NCI-H2227 (cell line): ENCODE measurements at regions not wholly inside any gene's neighbourhood (a gene's known extent, or its start where the extent isn't known, plus 50 kb on each side); places are given as distances from the start of the nearest gene placed in this dataset.

ENCODE experiments used
- DNase-seq: peaks from one replicate; lab custom pipeline; 2025; ENCODE audit not compliant: unreplicated experiment; lab: John Stamatoyannopoulos, UW

GRCh38 chr4:79034544-79034943 is 95.3 kb upstream of the PAQR3 start:
- no peak for DNase-seq

- DNase-seq, result no peak
Measured at GRCh38 chr4:79030973-79031372, 91.7 kb upstream of the PAQR3 start.

- DNase-seq, result no peak
Measured at GRCh38 chr4:79027656-79028055, 88.4 kb upstream of the PAQR3 start.

GRCh38 chr4:79025170-79025569 is 85.9 kb upstream of the PAQR3 start:
- DNase-seq, result no peak

GRCh38 chr4:79023799-79024770 is 84.8 kb upstream of the PAQR3 start:
- peak; percentile 42 for DNase-seq

GRCh38 chr4:79022529-79022928 is 83.3 kb upstream of the PAQR3 start:
- no peak for DNase-seq

- no peak for DNase-seq
Measured at GRCh38 chr4:79017481-79017880, 78.2 kb upstream of the PAQR3 start.

- DNase-seq, result no peak
Measured at GRCh38 chr4:79016878-79017277, 77.6 kb upstream of the PAQR3 start.

- DNase-seq, result no peak
Measured at GRCh38 chr4:79015411-79015810, 76.2 kb upstream of the PAQR3 start.

- DNase-seq, result no peak
Measured at GRCh38 chr4:79014230-79014629, 75.0 kb upstream of the PAQR3 start.

- no peak for DNase-seq
Measured at GRCh38 chr4:79013756-79014155, 74.5 kb upstream of the PAQR3 start.

- DNase-seq, result no peak
Measured at GRCh38 chr4:78990938-78991810, 51.9 kb upstream of the PAQR3 start.

- DNase-seq, result no peak
Measured at GRCh38 chr4:78989697-78990270, 50.5 kb upstream of the PAQR3 start.
